ENCODE measurements at regions not wholly inside any gene's neighbourhood (a gene's known extent, or its start where the extent isn't known, plus 50 kb on each side); places are given as distances from the start of the nearest gene placed in this dataset.
A peak's percentile ranks its signal among the peaks of the same experiment; 100 is the strongest.

- no peaks in the 10 kb centered on the region for H3K4me1 ChIP-seq (ENCODE audit: control insufficient read depth, insufficient read depth, low read length)
- DNase-seq = no peak
- no peak overlapping the region for H3K4me3 ChIP-seq (ENCODE audit: low read length)
- no peak overlapping the region for H3K27ac ChIP-seq (ENCODE audit: low read length)
- H3K27me3 ChIP-seq (ENCODE audit: control insufficient read depth, insufficient read depth, low read length) = no peaks in the 10 kb centered on the region
- 94% methylated on average over 3 of the region's 4 CpGs for WGBS (ENCODE audit: insufficient coverage)
- H3K36me3 ChIP-seq (ENCODE audit: control insufficient read depth, insufficient read depth, low read length) = no peaks in the 10 kb centered on the region
- H3K9me3 ChIP-seq (replicated peaks; ENCODE audit: control insufficient read depth, low read depth, low read length) = no peaks in the 10 kb centered on the region
Measured at GRCh38 chr12:5203720-5204119, 160.0 kb downstream of the KCNA5 start.

GRCh38 chr12:5204271-5204670 is 160.6 kb downstream of the KCNA5 start:
- WGBS (ENCODE audit: insufficient coverage) = no CpG with 5 or more reads among the region's 4 CpGs
- Histone ChIP-seq H3K36me3 (ENCODE audit: control insufficient read depth, insufficient read depth, low read length) (no peaks in the 10 kb centered on the region), H3K4me3 (ENCODE audit: low read length) (no peak overlapping the region), H3K9me3 (replicated peaks; ENCODE audit: control insufficient read depth, low read depth, low read length) (no peaks in the 10 kb centered on the region), H3K4me1 (ENCODE audit: control insufficient read depth, insufficient read depth, low read length) (no peaks in the 10 kb centered on the region), H3K27me3 (ENCODE audit: control insufficient read depth, insufficient read depth, low read length) (no peaks in the 10 kb centered on the region), H3K27ac (ENCODE audit: low read length) (no peak overlapping the region)
- no peak for DNase-seq

DNA sequence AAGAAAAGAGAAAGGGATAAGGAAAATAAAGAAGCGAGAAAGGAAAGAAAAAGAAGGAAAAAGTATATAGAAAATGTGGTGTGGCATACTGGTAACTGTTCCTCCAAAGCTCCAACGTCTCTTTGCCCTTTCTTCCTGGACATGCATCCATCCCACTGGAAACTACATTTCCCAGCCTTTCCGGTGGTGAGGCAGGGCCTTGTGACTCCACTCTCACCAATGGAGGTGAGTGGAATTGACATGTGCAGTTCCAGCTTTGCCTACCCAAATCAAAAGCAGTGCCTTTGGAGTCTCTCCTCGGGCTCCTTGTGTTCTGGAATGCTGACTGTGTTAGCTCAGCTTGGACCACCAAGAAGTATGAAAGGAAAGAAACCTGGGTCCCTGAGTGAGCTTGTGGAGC is 161.2 kb downstream of the KCNA5 start:
- H3K36me3 ChIP-seq (ENCODE audit: control insufficient read depth, insufficient read depth, low read length) = no peaks in the 10 kb centered on the region
- 0% methylated on average over 1 of the region's 4 CpGs for WGBS (ENCODE audit: insufficient coverage)
- DNase-seq = no peak
- H3K27me3 ChIP-seq (ENCODE audit: control insufficient read depth, insufficient read depth, low read length) = no peaks in the 10 kb centered on the region
- H3K4me1 ChIP-seq (ENCODE audit: control insufficient read depth, insufficient read depth, low read length) = no peaks in the 10 kb centered on the region
- no peak overlapping the region for H3K27ac ChIP-seq (ENCODE audit: low read length)
- no peaks in the 10 kb centered on the region for H3K9me3 ChIP-seq (replicated peaks; ENCODE audit: control insufficient read depth, low read depth, low read length)
- no peak overlapping the region for H3K4me3 ChIP-seq (ENCODE audit: low read length)

DNA sequence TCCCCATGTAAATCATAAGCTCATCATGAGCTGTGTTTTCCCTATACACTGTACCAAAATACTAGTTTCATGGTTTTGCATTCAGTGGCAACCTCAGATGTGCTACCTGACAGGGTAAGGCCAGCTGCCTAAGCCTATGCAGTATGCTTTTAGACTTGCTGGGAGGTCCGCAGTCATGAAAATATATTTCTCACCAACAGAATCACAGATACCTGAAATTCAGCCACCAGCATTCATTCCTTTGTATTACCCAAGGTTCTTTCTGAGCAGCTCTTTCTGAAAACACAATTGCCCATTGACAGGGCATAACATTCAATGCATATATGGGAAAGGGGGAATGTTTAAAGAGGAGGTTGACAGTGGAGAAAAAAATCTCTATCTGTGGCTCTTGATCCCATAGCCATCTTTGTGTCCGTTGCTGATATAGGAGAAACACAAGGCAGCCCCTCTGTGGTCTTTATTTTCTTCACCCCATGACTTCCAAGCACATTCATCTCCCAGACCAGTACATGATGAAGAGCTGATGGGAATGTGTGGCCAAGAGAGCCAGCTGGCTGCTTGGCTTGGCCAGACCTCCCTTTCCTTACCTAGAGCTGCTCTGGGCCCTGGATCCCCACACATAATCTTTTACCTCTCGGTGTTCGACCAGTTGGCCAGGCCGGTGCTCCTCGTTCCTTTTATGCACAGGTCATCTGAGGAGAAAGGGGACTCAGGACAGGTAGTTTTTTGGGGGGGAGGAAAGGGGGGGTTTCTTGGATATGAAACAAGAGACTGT is 162.9 kb downstream of the KCNA5 start:
- Histone ChIP-seq H3K27me3 (ENCODE audit: control insufficient read depth, insufficient read depth, low read length) (no peaks in the 10 kb centered on the region), H3K4me3 (ENCODE audit: low read length) (no peak overlapping the region), H3K36me3 (ENCODE audit: control insufficient read depth, insufficient read depth, low read length) (no peaks in the 10 kb centered on the region), H3K4me1 (ENCODE audit: control insufficient read depth, insufficient read depth, low read length) (no peaks in the 10 kb centered on the region), H3K9me3 (replicated peaks; ENCODE audit: control insufficient read depth, low read depth, low read length) (no peaks in the 10 kb centered on the region), H3K27ac (ENCODE audit: low read length) (no peak overlapping the region)
- DNase-seq = no peak
- no CpG with 5 or more reads among the region's 6 CpGs for WGBS (ENCODE audit: insufficient coverage)

GRCh38 chr12:5210179-5210922 is 166.7 kb downstream of the KCNA5 start:
- Histone ChIP-seq H3K27me3 (ENCODE audit: control insufficient read depth, insufficient read depth, low read length) (no peaks in the 10 kb centered on the region), H3K4me1 (ENCODE audit: control insufficient read depth, insufficient read depth, low read length) (no peaks in the 10 kb centered on the region), H3K36me3 (ENCODE audit: control insufficient read depth, insufficient read depth, low read length) (no peaks in the 10 kb centered on the region), H3K27ac (ENCODE audit: low read length) (no peak overlapping the region), H3K9me3 (replicated peaks; ENCODE audit: control insufficient read depth, low read depth, low read length) (no peaks in the 10 kb centered on the region), H3K4me3 (ENCODE audit: low read length) (no peak overlapping the region)
- DNase-seq = no peak
- 73% methylated on average over 7 of the region's 11 CpGs for WGBS (ENCODE audit: insufficient coverage)

- H3K27ac ChIP-seq (ENCODE audit: low read length) = no peak overlapping the region
- 96% methylated on average over 3 of the region's 6 CpGs for WGBS (ENCODE audit: insufficient coverage)
- H3K9me3 ChIP-seq (replicated peaks; ENCODE audit: control insufficient read depth, low read depth, low read length) = no peaks in the 10 kb centered on the region
- no peaks in the 10 kb centered on the region for H3K27me3 ChIP-seq (ENCODE audit: control insufficient read depth, insufficient read depth, low read length)
- no peak overlapping the region for H3K4me3 ChIP-seq (ENCODE audit: low read length)
- no peaks in the 10 kb centered on the region for H3K4me1 ChIP-seq (ENCODE audit: control insufficient read depth, insufficient read depth, low read length)
- DNase-seq = no peak
- no peaks in the 10 kb centered on the region for H3K36me3 ChIP-seq (ENCODE audit: control insufficient read depth, insufficient read depth, low read length)
Measured at GRCh38 chr12:5210923-5211290, 167.2 kb downstream of the KCNA5 start.

DNA sequence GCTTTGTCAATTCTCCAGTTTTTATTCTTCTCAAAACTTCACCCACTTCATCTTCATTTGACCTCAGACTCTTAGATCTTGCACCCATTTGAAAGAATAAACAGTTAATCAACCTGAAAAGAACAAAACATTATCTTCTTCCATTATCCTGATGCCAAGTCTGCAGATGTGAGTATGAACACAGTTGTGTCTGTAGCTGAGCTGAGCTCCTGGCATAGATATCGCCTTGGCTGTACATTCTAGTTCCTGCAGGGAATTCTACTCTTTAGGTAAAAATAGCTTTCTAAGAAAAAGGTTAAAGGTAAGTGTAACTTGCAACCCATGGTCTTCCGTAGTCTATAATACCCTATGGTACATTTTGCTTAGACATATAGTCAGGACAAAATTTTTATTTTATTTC is 169.7 kb downstream of the KCNA5 start:
- no peaks in the 10 kb centered on the region for H3K36me3 ChIP-seq (ENCODE audit: control insufficient read depth, insufficient read depth, low read length)
- WGBS (ENCODE audit: insufficient coverage) = no CpG with 5 or more reads among the region's 2 CpGs
- no peak overlapping the region for H3K27ac ChIP-seq (ENCODE audit: low read length)
- peak; percentile 57 for DNase-seq
- H3K27me3 ChIP-seq (ENCODE audit: control insufficient read depth, insufficient read depth, low read length) = no peaks in the 10 kb centered on the region
- no peak overlapping the region for H3K4me3 ChIP-seq (ENCODE audit: low read length)
- H3K4me1 ChIP-seq (ENCODE audit: control insufficient read depth, insufficient read depth, low read length) = no peaks in the 10 kb centered on the region
- no peaks in the 10 kb centered on the region for H3K9me3 ChIP-seq (replicated peaks; ENCODE audit: control insufficient read depth, low read depth, low read length)

- WGBS (ENCODE audit: insufficient coverage) = 48% methylated on average over 2 of the region's 2 CpGs
- DNase-seq = no peak
- no peaks in the 10 kb centered on the region for H3K27me3 ChIP-seq (ENCODE audit: control insufficient read depth, insufficient read depth, low read length)
- H3K36me3 ChIP-seq (ENCODE audit: control insufficient read depth, insufficient read depth, low read length) = no peaks in the 10 kb centered on the region
- no peaks in the 10 kb centered on the region for H3K9me3 ChIP-seq (replicated peaks; ENCODE audit: control insufficient read depth, low read depth, low read length)
- no peak overlapping the region for H3K4me3 ChIP-seq (ENCODE audit: low read length)
- no peak overlapping the region for H3K27ac ChIP-seq (ENCODE audit: low read length)
- no peaks in the 10 kb centered on the region for H3K4me1 ChIP-seq (ENCODE audit: control insufficient read depth, insufficient read depth, low read length)
Measured at GRCh38 chr12:5213990-5214389, 170.3 kb downstream of the KCNA5 start.

DNA sequence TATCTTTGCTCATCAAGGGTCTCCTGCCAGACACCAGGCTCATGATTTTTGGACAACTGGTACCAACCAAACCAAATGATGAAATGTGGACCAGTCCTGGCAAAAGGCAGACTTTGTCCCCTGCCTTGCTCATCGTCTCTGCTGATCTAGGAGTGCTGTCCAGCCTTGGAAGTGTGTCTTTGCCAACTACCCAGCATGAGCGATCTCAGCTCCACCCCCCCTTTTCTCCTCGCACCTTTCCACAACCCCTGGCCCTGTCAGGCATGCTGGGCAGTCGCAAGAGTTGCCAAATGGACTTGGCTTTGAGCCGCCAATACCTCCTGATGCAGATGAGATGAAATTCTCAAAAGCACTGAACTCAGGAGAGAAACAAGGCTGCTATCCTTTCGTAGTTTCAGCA is 174.3 kb downstream of the KCNA5 start:
- Histone ChIP-seq H3K36me3 (ENCODE audit: control insufficient read depth, insufficient read depth, low read length) (no peaks in the 10 kb centered on the region), H3K4me1 (ENCODE audit: control insufficient read depth, insufficient read depth, low read length) (no peaks in the 10 kb centered on the region), H3K27me3 (ENCODE audit: control insufficient read depth, insufficient read depth, low read length) (no peaks in the 10 kb centered on the region), H3K9me3 (replicated peaks; ENCODE audit: control insufficient read depth, low read depth, low read length) (no peaks in the 10 kb centered on the region), H3K4me3 (ENCODE audit: low read length) (no peak overlapping the region), H3K27ac (ENCODE audit: low read length) (no peak overlapping the region)
- WGBS (ENCODE audit: insufficient coverage) = 85% methylated on average over 4 of the region's 6 CpGs
- no peak for DNase-seq

DNA sequence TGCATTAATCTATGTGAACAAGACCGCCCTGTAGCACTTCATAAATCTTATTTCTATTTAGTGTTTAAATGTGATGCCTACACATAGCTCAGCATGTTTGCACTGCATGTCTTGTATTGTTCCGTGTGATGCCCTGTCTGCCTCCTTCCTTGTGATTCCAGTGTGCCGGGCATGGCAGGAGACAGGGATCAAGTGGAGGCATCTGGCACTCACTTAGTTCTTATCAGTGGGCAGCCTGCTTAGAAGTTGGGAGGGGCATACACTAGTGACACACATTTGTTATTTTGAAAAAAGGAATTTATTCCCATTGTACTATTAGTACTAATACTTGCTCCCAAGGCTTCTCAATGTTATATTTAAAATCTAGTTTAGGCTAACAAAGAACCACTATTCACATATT is 176.4 kb downstream of the KCNA5 start:
- WGBS (ENCODE audit: insufficient coverage) = no CpG with 5 or more reads among the region's 3 CpGs
- Histone ChIP-seq H3K27me3 (ENCODE audit: control insufficient read depth, insufficient read depth, low read length) (no peaks in the 10 kb centered on the region), H3K27ac (ENCODE audit: low read length) (no peak overlapping the region), H3K9me3 (replicated peaks; ENCODE audit: control insufficient read depth, low read depth, low read length) (no peaks in the 10 kb centered on the region), H3K4me3 (ENCODE audit: low read length) (no peak overlapping the region), H3K36me3 (ENCODE audit: control insufficient read depth, insufficient read depth, low read length) (no peaks in the 10 kb centered on the region), H3K4me1 (ENCODE audit: control insufficient read depth, insufficient read depth, low read length) (no peaks in the 10 kb centered on the region)
- DNase-seq = no peak

Measured in muscle of leg (tissue), 3 donors.